ENCODE measurements at regions not wholly inside any gene's neighbourhood (a gene's known extent, or its start where the extent isn't known, plus 50 kb on each side); places are given as distances from the start of the nearest gene placed in this dataset.
A peak's percentile ranks its signal among the peaks of the same experiment; 100 is the strongest.
"Not testable (repeated sequence)": the region's sequence is repeated elsewhere in the genome, so short reads cannot be mapped to it uniquely, and the experiment has no call there.

GRCh38 chr4:17232566-17233253 lies 279.2 kb downstream of the QDPR start:
- H3K4me3 ChIP-seq (ENCODE audit: control insufficient read depth, low read depth, low read length), result no peak overlapping the region
- DNase-seq (ENCODE audit: low read depth), result peak; percentile 35
- TF ChIP-seq CTCF (IDR thresholded peaks at IDR 0.05; ENCODE audit: control insufficient read depth, insufficient read depth, low read depth, low read length, missing control alignments), result no peak

GRCh38 chr4:17231880-17232475 lies 279.9 kb downstream of the QDPR start:
- not testable (repeated sequence) for DNase-seq (ENCODE audit: low read depth); H3K4me3 ChIP-seq (ENCODE audit: control insufficient read depth, low read depth, low read length)

- no peak for TF ChIP-seq CTCF (IDR thresholded peaks at IDR 0.05; ENCODE audit: control insufficient read depth, insufficient read depth, low read depth, low read length, missing control alignments)
- peak; percentile 50 for DNase-seq (ENCODE audit: low read depth)
- no peak overlapping the region for H3K4me3 ChIP-seq (ENCODE audit: control insufficient read depth, low read depth, low read length)
These were observed 281.2 kb downstream of the QDPR start for GRCh38 chr4:17230727-17231126.

GRCh38 chr4:17220816-17221215 lies 291.1 kb downstream of the QDPR start:
- DNase-seq (ENCODE audit: low read depth), result no peak
- TF ChIP-seq CTCF (IDR thresholded peaks at IDR 0.05; ENCODE audit: control insufficient read depth, insufficient read depth, low read depth, low read length, missing control alignments), result no peak
- H3K4me3 ChIP-seq (ENCODE audit: control insufficient read depth, low read depth, low read length), result no peak overlapping the region

- no peak for DNase-seq (ENCODE audit: low read depth)
- H3K4me3 ChIP-seq (ENCODE audit: control insufficient read depth, low read depth, low read length), result no peak overlapping the region
- TF ChIP-seq CTCF (IDR thresholded peaks at IDR 0.05; ENCODE audit: control insufficient read depth, insufficient read depth, low read depth, low read length, missing control alignments), result no peak
These were observed 293.1 kb downstream of the QDPR start for GRCh38 chr4:17218786-17219185.

- DNase-seq (ENCODE audit: low read depth), result no peak
- H3K4me3 ChIP-seq (ENCODE audit: control insufficient read depth, low read depth, low read length), result no peak overlapping the region
- TF ChIP-seq CTCF (IDR thresholded peaks at IDR 0.05; ENCODE audit: control insufficient read depth, insufficient read depth, low read depth, low read length, missing control alignments), result no peak
These were observed 304.8 kb downstream of the QDPR start for GRCh38 chr4:17206829-17207801.

- no peak overlapping the region for H3K4me3 ChIP-seq (ENCODE audit: control insufficient read depth, low read depth, low read length)
- no peak for DNase-seq (ENCODE audit: low read depth)
- no peak for TF ChIP-seq CTCF (IDR thresholded peaks at IDR 0.05; ENCODE audit: control insufficient read depth, insufficient read depth, low read depth, low read length, missing control alignments)
These were observed 306.5 kb upstream of the LDB2 start for GRCh38 chr4:17204908-17205307.

Measured in AG09309 (cell line).